GM12873 (cell line): ENCODE measurements at regions not wholly inside any gene's neighbourhood (a gene's known extent, or its start where the extent isn't known, plus 50 kb on each side); places are given as distances from the start of the nearest gene placed in this dataset.

Experiments used
- CTCF ChIP-seq: IDR thresholded peaks from 2 replicates; pipeline ENCODE4 v1.5.1; 2012; ENCODE audit warnings: low read depth, mild to moderate bottlenecking, moderate library complexity, low read length, control low read depth; ENCODE audit not compliant: insufficient read depth; ENCODE audit errors: missing control alignments

- TF ChIP-seq CTCF = no peak
These were observed 182.2 kb downstream of the ZFP36L2 start for GRCh38 chr2:43044093-43044681.

- TF ChIP-seq CTCF = no peak
These were observed 182.9 kb downstream of the ZFP36L2 start for GRCh38 chr2:43043553-43043870.

GRCh38 chr2:43041661-43042360 lies 184.6 kb downstream of the ZFP36L2 start:
- TF ChIP-seq CTCF = no peak

- TF ChIP-seq CTCF = no peak
These were observed 185.2 kb downstream of the ZFP36L2 start for GRCh38 chr2:43041173-43041591.

- no peak for TF ChIP-seq CTCF
These were observed 186.1 kb downstream of the ZFP36L2 start for GRCh38 chr2:43040084-43040854.

GRCh38 chr2:43039376-43040080 lies 186.9 kb downstream of the ZFP36L2 start:
- no peak for TF ChIP-seq CTCF

GRCh38 chr2:43038696-43039094 lies 187.7 kb downstream of the ZFP36L2 start:
- TF ChIP-seq CTCF = no peak
